COLO668 (cell line): ENCODE measurements at regions not wholly inside any gene's neighbourhood (a gene's known extent, or its start where the extent isn't known, plus 50 kb on each side); places are given as distances from the start of the nearest gene placed in this dataset.

Source experiments
- DNase-seq: peaks from one replicate; lab custom pipeline; 2025; ENCODE audit not compliant: unreplicated experiment; lab: John Stamatoyannopoulos, UW

DNA sequence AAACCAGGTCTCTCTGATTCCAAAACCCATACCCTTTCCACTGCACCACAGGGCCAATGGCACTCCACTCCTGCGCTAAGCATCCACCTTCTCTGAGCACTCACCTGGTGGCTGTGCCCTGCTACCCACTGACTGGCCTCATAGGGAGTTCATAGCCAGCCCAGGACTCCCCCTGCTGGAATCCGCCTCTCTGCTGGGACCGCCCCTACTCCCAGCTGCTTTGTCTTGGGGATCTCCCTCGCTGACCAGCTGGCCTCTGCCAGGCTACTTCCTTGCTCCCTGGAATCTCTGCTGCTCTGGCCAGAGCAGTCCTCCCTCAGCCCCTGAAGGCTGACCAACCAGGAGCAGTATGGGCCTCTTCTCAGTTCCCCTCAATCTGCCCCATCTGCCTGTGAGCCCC is 129.7 kb downstream of the FAXC start:
- peak; percentile 4 for DNase-seq

GRCh38 chr6:99216959-99217358 is 132.5 kb downstream of the FAXC start:
- DNase-seq = no peak

- DNase-seq = no peak
Observed at GRCh38 chr6:99195986-99196655, 153.4 kb downstream of the FAXC start.

GRCh38 chr6:99192561-99192960 is 156.9 kb downstream of the FAXC start:
- no peak for DNase-seq

DNA sequence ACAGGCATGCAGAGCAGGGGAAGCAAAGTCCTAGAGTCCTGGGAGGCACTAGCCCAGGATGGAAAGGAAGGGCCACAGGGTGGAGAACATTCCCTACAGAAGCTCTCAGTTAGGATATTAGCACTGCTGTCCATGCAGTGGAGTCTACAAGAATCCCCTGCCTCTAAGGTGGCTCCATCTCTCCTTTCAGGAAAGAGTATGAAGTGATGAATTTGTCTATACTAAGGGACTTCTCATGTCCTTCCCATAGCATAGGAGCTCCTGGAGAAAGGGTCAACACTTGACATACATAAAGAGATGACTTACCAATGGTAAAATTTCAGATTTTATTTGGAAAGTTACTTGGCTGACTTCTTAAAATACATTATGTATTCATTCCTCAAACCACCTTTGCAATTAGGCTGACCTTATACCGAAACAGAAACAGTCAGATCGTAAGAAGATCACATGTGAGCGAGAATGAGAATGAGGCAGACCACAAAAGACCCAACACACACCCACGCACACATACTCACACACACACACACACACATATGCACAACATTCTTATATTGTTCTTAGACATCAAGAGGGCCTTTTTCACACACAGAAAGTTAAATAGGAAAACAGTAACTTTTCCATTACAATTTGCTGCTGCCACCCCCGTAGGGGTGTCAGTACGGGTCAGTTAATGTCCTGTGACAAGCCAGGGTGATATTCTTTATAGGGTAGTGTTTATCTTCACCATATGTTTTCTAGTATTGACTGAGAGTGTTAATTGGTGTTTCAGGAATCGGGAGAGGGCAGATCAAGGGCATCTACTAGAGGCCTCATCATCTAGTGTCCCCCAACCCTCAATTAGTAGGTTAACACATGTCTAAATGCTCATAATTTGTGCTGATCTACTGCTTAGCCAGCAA is 159.4 kb downstream of the FAXC start:
- no peak for DNase-seq

DNA sequence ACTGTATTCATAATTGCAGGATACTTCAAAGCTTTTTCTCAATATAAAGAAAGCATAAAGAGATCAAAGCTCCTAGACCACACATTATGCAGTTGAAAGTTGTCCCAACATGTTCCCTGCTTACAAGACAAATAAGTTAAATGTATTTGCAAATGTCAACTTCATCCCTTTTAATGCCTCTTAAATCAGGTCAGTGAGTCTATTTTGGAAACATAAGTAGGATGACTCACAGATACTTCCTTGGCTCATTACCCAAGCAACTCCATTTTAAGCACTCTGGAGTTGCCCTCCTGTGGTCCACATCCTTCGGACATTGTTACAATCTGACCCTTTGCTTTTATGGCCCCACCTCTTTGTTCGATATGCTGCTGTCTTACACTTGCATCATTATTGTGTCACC is 162.0 kb downstream of the FAXC start:
- no peak for DNase-seq

DNA sequence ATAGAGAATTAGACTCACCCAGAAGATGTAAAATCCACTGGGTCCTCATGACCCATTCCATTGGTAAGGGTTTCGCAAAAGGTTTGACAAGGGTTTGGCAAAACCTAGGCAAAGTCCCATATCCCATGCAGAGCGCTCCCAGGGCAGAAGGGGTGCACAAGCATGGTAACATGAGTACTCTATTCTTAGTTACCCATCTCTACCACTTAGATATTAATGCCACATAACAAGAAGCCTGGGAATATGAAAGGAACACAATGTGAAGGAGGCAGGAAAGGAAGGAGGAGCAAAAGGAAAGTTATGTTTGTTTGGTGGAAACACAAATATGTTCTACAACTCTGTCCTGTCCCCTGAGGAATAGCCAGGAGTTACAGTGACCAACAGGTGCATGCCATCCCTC is 163.1 kb downstream of the FAXC start:
- DNase-seq = no peak

DNA sequence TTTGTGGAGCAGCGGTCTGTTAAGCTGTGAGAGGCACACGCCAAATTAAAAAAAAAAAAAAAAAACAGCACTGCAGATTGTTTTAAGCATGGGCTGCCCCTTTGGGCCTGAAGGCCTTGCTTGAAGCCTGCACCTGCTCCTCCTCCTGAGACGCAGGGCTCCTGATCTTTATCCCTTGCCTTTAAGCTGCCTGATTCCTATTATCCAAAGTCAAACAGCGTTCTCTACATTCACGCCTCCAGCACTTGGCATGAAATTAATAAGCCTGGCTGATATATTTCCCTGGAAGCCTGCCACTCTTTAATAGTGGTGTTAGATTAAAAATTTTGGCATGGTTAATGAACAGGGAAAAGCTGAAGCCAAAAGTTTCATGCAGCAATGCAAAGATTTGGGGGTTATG is 163.9 kb downstream of the FAXC start:
- no peak for DNase-seq

DNA sequence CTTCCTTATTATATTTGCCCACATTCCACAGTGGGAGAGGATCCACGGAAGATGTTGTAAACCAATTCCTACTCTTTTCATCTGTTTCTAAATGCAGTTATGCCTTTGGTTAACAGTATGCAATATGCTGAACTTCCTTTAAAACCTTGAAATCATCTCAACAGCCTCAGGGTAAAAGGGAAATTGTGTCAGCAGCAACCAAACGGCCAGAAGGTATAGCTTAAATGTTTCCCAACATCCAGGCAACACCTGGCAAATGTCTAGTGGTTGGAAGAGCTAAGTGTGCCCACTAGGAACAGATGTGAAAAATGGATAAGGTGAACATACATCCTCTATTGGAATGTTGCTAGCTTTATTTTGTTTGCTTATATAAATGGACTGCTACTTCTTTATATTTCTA is 164.8 kb downstream of the FAXC start:
- DNase-seq = no peak

GRCh38 chr6:99183066-99183465 is 166.4 kb downstream of the FAXC start:
- DNase-seq = no peak

DNA sequence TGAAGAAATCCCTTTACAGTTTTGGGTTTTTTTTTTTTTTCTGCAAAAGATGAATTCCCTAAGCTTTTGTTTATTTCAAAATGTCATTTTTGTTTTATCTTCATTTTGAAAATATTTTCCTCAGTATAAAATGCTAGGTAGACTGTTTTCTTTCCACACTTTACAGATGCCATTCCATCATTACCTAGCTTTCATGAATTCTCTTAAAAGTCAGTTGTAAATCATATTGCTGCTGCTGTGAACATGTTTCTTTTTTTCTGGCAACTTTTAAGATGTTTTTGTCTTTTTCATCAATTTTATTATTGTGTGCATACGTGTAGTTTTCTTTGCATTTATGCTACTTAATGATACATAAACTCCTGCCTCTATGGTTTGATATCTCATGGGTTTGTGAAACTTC is 168.3 kb downstream of the FAXC start:
- no peak for DNase-seq

GRCh38 chr6:99178168-99178567 is 171.3 kb downstream of the FAXC start:
- DNase-seq = no peak

DNA sequence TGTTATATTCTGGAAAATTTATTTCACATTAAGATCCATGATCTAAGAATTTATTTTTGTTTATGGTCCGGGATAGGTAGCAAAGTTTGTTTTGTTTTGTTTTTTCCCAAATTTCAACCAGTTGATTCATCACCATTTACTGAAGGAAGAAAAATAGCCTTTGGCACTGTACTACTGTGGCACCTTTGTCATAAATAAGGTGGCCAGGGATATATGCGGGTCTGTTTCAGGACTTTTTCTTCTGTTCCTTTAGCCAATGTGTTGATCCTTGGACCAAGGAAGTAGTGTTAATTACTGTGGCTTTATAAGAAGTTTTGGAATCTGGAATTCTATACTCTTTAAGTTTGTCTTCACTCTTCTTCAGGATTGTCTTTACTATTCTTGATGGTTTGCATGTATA is 171.7 kb downstream of the FAXC start:
- no peak for DNase-seq

DNA sequence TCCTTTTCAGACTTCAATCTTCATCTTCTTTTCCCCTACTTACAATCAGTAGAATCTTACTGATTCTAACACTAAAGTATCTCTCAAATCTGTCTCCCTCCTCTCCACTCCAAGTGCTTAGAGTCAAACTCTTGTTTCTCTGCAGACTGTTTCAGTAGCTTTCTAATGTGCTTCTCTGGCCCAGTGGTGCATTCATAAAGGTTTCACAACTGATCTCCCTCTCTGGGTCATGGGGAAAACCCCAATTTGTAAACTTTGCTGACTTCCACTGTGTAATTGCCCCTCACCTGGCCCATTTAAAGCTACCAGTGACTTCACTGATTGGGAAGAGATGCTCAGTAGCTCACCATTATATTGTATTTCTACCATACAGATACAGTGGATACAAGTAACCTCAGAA is 183.6 kb downstream of the FAXC start:
- DNase-seq = no peak

- no peak for DNase-seq
Observed at GRCh38 chr6:99152347-99152643, 197.2 kb downstream of the FAXC start.

- DNase-seq = peak; percentile 47
Observed at GRCh38 chr6:99151634-99152346, 197.7 kb downstream of the FAXC start.

DNA sequence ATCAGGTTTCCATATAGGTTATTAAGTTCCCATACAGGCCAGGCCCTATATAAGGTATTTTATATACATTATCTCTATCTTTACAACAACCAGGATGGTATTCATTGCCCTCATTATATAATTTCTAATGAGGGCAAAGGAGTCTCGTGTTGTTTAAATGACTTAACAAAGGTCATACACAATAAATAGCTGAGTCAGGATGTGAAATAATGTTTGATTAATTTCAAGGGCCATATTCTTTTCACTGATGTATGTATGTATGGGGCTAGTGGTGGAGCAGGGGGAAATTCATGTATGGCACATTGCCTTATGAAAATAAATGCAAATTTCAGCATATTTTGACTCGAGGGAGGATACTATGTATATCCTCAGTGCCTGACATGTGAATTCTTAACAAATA is 200.7 kb downstream of the FAXC start:
- no peak for DNase-seq

DNA sequence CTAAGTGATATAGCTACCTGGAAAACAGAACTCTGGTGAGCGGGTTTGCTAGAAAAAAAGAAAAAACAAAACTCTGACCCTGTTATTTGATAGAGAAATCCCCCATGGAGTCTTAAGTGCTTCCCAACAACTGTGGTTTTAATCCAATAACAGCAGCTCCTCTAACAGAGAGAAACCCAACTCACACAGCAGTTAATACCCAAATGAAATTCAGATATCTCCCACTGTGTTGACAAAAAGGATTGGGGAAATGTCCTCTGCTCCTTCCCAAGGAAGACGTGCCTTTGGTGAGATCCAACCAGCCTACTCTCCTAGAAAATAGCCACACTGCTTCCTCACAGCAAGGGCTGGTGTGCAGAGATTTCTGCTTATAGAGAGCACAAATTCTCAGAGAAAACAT is 200.4 kb upstream of the FBXL4 start:
- DNase-seq = no peak

GRCh38 chr6:99147206-99147605 is 199.5 kb upstream of the FBXL4 start:
- no peak for DNase-seq

GRCh38 chr6:99146711-99147110 is 199.0 kb upstream of the FBXL4 start:
- no peak for DNase-seq

DNA sequence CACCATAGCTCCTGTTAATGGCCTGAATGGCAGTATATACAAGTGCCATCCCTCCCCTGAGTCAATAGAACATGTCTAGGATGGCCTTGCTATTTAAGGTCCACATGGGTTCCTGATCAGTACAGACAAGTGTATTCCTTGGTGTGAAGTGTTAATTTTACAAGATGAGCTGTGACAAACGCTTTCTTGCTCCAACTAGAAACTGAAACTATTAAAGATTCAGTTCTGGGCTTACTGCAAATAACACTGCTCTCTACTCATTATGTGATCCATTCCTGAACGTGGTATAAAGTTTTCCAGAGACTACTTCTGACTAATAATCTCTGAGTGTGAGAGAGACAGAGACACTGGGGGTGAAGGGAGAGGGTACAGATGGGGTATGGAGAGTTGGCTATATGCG is 198.0 kb upstream of the FBXL4 start:
- DNase-seq = no peak
